ENCODE measurements at regions not wholly inside any gene's neighbourhood (a gene's known extent, or its start where the extent isn't known, plus 50 kb on each side); places are given as distances from the start of the nearest gene placed in this dataset.

DNA sequence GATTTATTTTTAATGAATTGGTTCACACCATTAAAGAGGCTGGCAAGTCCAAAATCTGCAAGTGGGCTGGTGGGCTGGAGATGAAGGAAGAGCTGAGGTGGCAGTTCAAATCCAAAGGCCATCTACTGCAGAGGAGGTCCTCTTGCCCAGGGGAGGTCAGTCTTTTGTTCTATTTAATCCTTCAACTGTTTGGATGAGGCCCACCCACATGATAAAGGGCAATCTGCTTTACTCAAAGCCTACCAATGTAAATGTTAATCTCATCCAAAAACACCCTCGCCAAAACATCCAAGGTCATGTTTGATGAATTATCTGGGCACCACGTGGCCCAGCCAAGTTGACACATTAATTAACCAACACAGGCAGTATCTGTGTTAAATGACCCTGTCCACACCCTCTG is 99.0 kb downstream of the RRAGC start:
- TF ChIP-seq EZH2 (IDR thresholded peaks at IDR 0.05) (no peak), EZH2phosphoT487 (IDR thresholded peaks at IDR 0.05) (no peak), CTCF (IDR thresholded peaks at IDR 0.05) (no peak)
- no peaks in the 10 kb centered on the region for H3K4me1 Mint-ChIP-seq
- Histone ChIP-seq H3K27ac (no peak overlapping the region), H2AFZ (replicated peaks) (no peak overlapping the region), H3K4me2 (no peak overlapping the region), H3K27me3 (no peaks in the 10 kb centered on the region), H3K4me1 (no peaks in the 10 kb centered on the region), H3K36me3 (no peaks in the 10 kb centered on the region), H3K9me3 (ENCODE audit: low read depth) (no peaks in the 10 kb centered on the region), H3K79me2 (ENCODE audit: low read depth) (no peaks in the 10 kb centered on the region), H3K9ac (no peak overlapping the region), H3F3A (ENCODE audit: low read depth) (no peaks in the 10 kb centered on the region), H4K20me1 (ENCODE audit: low read depth) (no peaks in the 10 kb centered on the region), H3K4me3 (no peak overlapping the region)
- no peak overlapping the region for H3K27ac Mint-ChIP-seq
- no peak for DNase-seq (ENCODE audit: low spot score)
- no peak overlapping the region for H3K4me3 Mint-ChIP-seq
- H3K27me3 Mint-ChIP-seq (ENCODE audit: insufficient read depth, low read depth), result peaks cover 6% of the 10 kb centered on the region
- H3K36me3 Mint-ChIP-seq, result no peaks in the 10 kb centered on the region
- H3K9me3 Mint-ChIP-seq, result peaks cover 6% of the 10 kb centered on the region

DNA sequence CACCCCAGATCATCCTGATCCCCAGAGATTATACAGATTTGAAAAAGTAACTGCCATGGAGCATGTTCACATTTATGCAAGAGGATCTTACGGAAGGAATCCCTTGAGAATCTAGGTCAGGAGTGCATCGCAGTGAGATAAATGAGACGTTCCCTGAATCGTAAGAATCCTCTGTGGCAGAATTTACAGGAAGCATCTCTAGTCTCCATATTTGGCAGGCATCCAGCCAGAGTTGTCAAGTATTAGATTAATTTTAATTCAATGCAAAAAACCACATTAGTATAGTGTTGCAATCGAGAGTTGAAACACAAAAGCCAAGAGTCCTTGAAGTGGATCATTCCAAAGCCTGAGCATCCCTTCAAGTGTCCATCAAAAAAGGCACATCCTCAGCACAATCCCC is 100.8 kb downstream of the RRAGC start:
- no peak overlapping the region for H3K27ac ChIP-seq
- peaks cover 4% of the 10 kb centered on the region for H3K27me3 Mint-ChIP-seq (ENCODE audit: insufficient read depth, low read depth)
- no peaks in the 10 kb centered on the region for H3K4me1 ChIP-seq

GRCh38 chr1:38746941-38747600 is 112.5 kb downstream of the RRAGC start:
- no peak overlapping the region for H3K4me3 Mint-ChIP-seq
- no peaks in the 10 kb centered on the region for H3K79me2 ChIP-seq (ENCODE audit: low read depth)
- no peak overlapping the region for H3K27ac Mint-ChIP-seq
- H3K4me1 ChIP-seq, result peaks cover 7% of the 10 kb centered on the region
- H3F3A ChIP-seq (ENCODE audit: low read depth), result peaks cover 4% of the 10 kb centered on the region
- H3K36me3 Mint-ChIP-seq, result no peaks in the 10 kb centered on the region
- H3K9me3 Mint-ChIP-seq, result no peaks in the 10 kb centered on the region
- peaks cover 8% of the 10 kb centered on the region for H3K4me1 Mint-ChIP-seq
- no peak for TF ChIP-seq EZH2 (IDR thresholded peaks at IDR 0.05)
- TF ChIP-seq CTCF (IDR thresholded peaks at IDR 0.05), result no peak
- TF ChIP-seq EZH2phosphoT487 (IDR thresholded peaks at IDR 0.05), result no peak
- peaks cover 5% of the 10 kb centered on the region for H3K27me3 Mint-ChIP-seq (ENCODE audit: insufficient read depth, low read depth)
- no peaks in the 10 kb centered on the region for H3K27me3 ChIP-seq
- peak overlapping the region; percentile 43 for H3K4me2 ChIP-seq
- H3K27ac ChIP-seq, result no peak overlapping the region
- H4K20me1 ChIP-seq (ENCODE audit: low read depth), result no peaks in the 10 kb centered on the region
- H3K9ac ChIP-seq, result no peak overlapping the region
- H2AFZ ChIP-seq (replicated peaks), result no peak overlapping the region
- H3K4me3 ChIP-seq, result no peak overlapping the region
- no peaks in the 10 kb centered on the region for H3K36me3 ChIP-seq
- no peaks in the 10 kb centered on the region for H3K9me3 ChIP-seq (ENCODE audit: low read depth)
- DNase-seq (ENCODE audit: low spot score), result peak; percentile 39

More for the DNA sequence above, 100.8 kb downstream of the RRAGC start:
- DNase-seq (ENCODE audit: low spot score), result no peak
- Histone ChIP-seq H4K20me1 (ENCODE audit: low read depth) (no peaks in the 10 kb centered on the region), H3K27me3 (no peaks in the 10 kb centered on the region), H3K4me2 (no peak overlapping the region), H3K4me3 (no peak overlapping the region), H3K9me3 (ENCODE audit: low read depth) (no peaks in the 10 kb centered on the region), H3K9ac (no peak overlapping the region), H2AFZ (replicated peaks) (no peak overlapping the region), H3F3A (ENCODE audit: low read depth) (no peaks in the 10 kb centered on the region), H3K79me2 (ENCODE audit: low read depth) (no peaks in the 10 kb centered on the region), H3K36me3 (no peaks in the 10 kb centered on the region)
- Mint-ChIP-seq H3K4me3 (no peak overlapping the region), H3K36me3 (no peaks in the 10 kb centered on the region), H3K9me3 (peaks cover 6% of the 10 kb centered on the region), H3K27ac (no peak overlapping the region), H3K4me1 (no peaks in the 10 kb centered on the region)
- no peak for TF ChIP-seq CTCF (IDR thresholded peaks at IDR 0.05)
- TF ChIP-seq EZH2 (IDR thresholded peaks at IDR 0.05), result no peak
- TF ChIP-seq EZH2phosphoT487 (IDR thresholded peaks at IDR 0.05), result no peak
